Fibroblast of skin of scalp (primary cell): ENCODE measurements at regions not wholly inside any gene's neighbourhood (a gene's known extent, or its start where the extent isn't known, plus 50 kb on each side); places are given as distances from the start of the nearest gene placed in this dataset.
A peak's percentile ranks its signal among the peaks of the same experiment; 100 is the strongest.

Experiments used
- DNase-seq: peaks from one replicate; pipeline ENCODE4 v3.0.0-alpha.2; 2013

DNA sequence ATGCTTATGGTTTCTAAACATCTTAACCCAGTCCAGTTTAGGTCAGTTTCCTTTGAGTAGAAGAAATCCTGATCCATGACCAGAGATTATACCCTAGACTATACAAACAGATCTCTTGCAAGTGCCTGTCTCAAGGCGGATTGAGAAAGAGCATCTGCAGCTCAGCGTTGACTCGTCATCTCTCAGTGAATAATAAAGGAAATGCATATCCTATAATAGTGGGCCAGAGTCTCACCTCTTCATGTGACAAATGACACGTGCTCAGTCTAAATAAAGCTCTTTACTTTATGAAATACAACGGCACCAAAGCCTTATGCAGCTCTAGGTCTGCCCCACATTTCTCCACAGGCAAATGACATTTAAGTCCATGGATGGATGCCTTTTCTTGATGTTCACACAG is 179.4 kb upstream of the NR3C1 start:
- no peak for DNase-seq

DNA sequence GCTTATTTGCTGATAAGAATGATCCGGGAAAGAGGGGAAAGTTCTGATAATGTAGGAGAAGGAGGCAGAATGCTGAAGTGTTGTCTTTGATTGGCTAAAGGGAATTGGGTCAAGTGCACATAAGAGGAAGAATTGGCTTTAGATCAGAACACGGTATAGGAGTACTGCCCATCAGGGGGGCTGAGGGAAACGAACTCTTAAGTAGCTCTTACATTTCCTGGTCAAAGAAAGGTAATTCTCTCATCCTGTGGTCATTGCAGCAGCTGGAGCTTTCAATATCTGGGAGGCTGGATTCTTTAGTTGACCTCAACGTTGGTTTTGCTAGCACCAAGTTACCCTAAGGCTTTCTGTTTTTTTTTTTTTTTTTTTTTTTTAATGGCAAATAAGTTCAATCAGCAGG is 178.7 kb upstream of the NR3C1 start:
- DNase-seq: no peak

DNA sequence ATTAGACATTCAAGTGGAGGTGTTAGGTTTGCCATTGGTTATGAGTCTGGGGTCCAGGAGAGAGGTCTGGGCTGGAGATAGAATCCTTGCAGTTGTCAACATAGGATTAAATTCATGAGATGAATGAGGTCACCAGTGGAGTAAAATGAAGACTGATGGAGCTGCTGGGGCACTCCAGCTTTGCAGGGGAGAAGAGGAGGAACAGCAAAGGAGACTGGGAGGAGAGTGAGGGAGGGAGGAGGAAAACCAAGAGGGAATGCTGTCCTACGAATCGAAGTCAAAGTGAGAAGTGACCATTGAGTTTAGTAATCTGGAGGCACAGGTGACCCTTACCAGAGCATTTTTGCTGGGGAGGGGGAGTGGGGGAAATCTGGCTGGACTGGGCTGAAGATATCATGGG is 178.2 kb upstream of the NR3C1 start:
- DNase-seq: no peak

DNA sequence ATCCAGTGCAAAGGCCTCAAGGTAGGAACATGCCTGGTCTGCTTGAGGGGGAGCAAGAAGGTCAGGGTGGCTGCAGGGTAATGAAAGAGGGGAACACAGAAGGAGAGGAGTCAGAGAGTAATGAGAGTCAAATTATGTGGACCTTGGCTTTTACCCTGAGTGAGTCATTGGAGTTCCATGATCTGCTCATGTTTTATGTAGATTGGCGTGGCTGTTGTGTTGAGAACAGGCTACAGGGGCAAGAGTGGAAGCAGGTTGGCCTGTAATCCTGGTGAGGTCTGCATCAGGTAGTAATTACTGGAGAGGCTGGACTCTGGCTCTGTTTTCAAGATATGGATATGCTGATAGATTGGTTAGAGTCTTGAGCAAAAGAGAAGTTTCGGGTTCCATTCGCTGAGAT is 177.7 kb upstream of the NR3C1 start:
- DNase-seq: no peak

DNA sequence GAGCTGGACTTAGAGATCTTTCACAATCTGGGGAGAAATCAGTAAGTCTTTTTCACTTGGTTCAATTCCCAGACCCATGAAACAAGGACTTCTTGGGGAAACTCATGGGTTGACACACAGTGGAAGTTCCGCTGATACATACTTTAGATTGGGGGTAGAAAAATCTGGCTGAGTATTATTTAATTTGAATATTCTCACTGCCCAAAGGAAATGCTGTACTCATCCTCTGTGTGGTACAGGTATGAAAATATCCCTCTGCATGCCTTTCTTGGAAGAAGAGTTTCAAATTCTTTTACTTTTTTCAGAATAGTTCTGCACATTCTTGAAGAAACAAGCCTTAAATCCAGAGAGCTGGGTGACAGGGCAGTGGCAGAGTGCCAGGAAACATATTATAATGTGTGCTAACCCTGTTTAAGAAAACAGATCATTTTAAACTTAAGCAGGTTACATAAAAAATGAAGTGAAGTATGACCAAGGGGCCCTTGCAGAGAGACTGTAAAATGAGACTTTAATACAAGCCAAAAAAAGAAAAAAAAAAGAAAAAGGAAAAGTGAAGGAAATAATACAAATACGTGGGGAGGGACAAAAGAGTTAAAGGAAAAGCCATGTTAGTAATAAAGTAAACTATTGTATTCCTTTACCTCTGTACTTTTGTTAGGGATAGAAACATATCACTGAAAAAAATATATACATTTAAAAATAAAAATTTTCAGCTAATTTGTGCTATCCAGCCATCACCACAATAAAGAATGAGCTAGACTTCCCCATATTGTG is 173.4 kb upstream of the NR3C1 start:
- DNase-seq: peak; percentile 88

DNA sequence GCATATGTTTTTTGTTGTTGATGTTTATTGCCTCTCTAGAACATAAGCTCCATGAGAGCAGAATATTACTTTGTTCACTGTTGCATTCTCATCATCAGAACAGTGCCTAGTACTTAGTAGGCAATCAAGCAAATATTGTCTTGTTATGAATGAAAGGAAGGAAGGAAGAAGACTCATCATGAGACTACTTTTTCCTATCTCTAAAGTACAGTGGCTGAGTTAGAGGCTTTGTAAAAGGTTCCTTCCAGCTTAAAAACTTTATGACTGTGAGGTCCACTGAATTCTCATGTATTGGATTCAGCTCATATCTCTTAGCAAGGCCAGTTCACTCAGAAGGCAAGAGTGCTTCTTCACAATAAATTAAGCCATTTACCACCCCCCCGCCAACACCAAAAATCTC is 171.8 kb upstream of the NR3C1 start:
- no peak for DNase-seq

DNA sequence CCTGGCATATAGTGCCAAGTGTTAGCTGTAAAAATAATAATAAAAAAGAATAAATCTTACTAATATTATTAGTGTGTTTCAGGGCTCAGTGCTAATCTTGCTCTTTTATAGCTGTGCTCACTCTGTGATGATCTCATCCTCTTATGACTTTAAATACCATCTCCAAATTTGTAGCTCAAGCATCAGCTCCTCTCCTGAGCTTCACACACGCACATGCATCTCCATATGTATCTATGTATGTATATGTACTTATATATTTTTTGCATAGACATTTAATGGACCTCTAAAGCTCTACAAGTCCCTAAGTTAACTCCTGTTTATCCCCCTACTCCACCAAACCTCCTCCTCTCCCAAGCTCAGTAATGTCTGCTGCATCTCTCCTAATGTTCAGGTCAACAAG is 170.8 kb upstream of the NR3C1 start:
- no peak for DNase-seq

DNA sequence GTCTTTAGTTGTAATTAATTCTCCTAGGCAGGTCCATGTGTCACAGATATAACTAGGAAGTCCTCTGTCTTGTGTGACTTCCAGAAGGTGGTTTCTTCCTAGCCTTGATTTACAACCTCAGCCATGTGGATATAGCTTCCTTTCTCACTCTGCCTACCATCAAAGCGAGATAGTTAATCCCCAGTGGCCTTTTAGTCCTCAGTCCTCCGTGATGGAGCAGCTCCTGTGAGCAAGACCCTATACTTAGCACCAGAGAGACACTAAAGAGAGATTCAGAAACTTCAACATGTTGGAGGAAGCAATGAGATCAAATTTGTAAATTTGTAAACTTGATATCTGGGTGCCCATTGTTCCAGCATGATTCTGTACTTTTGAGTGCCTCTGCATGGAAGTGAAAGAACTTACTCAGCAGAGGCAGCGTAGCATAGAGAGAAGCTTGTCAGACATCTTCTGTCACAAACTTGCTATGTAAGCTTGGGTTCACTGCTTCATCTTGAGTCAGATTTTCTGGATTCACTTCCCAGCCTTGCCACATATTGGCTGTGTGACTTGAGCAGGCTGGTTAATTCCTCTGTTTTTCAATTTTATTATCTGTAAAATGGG is 170.2 kb upstream of the NR3C1 start:
- no peak for DNase-seq

DNA sequence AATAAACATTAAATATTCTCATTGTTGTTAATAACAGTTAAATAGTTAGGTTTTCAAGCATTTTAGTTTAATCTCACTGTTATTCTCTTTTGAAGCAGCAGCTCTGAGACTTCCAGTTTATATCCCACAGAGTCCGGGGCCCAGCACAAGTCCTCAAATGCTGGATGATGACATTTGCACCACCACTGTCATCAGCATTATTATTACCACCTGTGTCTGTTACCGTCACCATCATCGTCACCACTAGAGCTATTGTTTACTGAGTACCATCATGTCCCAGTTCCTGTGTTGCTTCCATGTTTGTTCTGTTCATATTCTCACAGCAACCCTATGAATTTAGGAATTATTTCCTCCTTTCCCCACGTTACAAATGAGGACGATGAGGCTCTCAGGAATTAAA is 169.2 kb upstream of the NR3C1 start:
- no peak for DNase-seq

DNA sequence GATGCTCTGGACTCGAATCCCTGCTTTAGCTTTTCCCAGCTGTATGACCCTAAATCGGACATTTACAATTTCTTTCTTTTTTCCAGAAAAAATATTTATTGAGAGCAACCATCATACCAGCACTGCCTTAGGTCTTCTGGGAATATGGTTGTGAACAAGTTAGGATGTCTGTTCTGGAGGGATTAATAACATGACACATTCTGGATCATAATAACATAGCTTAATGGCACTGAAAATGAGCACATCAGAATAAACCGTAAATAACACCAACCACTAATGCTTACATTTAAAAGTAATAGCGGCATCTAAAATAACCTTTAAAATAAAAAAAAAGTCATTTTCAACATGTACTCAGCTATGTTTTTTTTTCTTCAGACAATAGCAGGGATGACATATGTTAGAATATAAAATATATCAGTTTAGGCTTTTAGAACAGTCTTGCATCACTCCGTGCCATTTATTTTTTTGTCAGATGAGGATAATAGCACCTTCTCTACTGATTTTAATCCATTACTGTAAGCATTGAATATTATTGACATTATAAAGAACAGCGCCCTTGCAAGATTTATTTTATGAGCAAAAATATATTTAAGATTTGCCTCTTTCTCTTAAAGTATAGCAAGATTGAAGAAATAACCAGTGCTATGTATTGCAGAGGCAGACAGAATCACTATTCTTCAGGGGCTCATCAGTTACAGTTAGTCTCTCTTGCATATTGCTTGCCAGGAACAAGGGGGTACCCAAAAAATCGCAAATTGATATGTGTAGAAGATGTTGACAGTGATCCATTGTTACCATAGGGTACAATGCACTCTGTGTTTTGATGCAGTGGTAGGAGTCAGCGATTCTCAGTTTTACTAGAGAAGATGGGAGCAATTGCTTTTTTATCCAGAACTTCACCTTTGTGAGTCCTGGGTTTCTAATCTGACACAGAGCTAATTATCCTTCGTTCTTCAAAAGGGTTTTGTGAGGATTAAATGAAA is 168.4 kb upstream of the NR3C1 start:
- no peak for DNase-seq

DNA sequence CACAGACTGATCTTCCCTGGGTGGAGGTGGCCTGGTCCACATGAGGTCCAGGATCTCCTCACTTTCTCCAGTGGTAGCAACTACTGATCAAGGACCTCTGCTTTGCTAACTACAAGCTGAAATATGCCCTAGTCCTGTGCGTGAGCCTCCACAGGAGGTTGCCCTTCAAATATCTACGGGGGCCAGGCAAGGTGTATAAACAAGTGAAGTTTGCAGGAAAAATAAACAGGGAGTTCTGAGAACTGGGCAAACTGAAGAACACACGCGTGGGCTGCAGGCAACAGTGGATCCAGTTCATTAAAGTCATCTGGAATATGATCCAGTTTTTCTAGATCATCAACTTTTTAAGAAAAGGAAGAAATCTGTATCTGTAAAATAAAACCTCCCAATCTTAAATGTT is 167.5 kb upstream of the NR3C1 start:
- no peak for DNase-seq

DNA sequence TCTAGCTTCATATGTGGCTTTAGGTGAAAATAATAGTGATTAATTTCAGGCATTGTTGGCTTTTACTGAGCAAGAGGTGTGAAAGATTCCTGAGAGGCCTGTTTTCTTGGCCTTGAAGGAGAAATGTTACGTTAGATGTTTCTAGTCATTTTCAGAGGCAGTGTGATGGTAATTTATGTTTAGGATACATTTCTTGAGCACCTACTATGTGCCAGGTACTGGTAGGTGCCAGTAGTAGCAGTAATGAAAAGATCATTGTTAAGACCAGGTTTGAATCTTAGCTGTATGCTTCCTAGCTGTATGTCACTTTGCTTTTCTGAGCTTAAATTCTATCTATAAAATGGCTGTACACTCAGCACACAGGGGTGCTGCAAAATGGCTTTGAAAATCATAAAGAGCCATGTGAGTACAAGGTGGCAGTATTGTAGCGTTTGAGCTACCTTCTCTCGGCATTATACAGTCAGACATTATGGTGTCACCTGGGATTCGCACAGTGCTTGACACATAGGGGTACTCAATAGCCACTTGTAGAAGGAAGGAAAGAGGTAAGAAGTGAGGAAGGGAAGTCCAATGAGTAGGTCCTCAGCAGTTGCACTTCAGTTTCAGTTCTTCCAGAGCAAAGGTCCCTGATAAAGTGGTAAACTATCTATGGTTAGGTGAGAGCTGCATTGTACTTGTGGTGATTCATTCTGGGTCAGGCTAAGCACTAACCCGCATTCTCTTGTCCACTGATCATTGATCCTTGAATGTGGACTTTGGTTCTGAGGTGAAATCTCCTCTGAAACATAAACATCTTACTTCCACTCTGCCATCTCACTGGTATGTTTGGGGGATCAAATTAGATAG is 166.5 kb upstream of the NR3C1 start:
- DNase-seq: no peak

DNA sequence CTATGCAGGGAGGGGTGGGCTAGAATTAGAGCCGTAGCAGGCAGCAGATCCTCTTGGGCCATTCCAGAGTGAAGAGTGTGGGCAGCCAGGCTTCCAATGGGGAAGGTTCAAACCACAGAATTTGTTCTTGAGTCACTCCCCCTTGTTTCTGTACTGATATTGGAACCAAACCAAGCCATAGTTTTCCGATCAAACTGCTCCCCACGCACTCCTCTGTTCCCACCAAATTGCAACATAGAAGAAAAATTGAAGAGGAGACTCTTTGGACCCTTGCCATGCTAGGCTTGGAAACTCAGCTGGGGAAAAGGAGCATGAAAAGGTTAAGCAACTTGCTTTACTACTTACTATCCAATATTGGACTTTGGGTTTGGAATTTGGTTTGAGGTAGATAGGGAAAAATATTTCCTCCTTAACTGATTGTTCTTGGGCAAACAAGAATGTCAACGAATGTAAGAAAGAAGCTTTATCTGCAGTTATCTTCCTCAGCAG is 165.8 kb upstream of the NR3C1 start:
- DNase-seq: peak; percentile 67

DNA sequence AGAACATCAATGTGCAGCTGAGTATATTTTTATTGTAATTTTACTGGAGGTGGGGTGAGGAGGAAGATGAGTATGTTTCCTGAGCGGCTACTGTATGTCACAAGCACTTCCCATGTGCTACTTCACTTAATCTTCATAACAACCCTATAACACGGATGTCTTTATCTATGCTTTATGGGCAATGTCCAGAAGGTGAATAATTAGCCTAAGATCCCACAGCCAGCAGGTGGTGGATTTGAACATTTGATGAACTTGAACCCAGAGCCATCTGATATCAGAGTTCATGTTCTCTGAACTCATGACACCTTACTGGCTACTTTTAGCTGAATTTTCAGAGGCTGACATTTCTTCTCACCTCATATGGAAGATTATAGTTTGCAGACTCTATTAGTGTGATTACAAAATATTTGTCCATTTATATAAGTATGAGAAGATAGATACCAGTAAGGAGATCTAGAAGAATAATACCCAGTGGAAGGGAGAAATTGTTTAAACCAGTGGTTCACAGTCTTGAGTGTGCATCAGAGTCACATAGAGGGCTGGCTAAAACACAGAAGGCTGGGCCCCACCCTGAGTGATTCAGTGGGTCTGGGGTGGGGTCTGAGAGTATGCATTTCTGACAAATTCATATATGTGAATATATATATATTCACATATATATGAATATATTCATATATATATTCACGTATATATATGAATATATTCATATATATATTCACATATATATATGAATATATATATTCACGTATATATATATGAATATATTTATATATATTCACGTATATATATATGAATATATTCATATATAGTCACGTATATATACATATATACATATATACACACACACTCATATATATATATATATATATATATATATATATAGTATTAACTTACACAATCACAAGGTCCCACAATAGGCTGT is 164.4 kb upstream of the NR3C1 start:
- DNase-seq: no peak

DNA sequence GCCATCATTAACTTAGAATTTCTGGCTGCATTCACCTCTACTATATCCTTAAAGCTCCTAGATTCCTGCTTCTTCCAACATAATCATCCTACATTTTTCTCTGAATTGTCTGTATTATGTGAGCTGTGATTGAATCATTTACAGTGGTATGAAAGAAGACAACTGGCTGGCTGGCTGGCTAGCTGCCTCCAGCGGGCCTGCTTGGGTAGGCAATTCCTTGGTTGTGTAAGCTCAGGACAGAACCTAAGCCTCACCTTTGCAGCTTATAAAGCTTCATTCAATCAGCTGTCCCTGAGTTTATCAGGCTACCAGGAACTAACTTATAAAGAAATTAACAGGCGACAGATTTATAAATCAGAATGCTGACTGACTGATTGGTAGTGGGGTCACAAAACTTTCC is 162.7 kb upstream of the NR3C1 start:
- no peak for DNase-seq

DNA sequence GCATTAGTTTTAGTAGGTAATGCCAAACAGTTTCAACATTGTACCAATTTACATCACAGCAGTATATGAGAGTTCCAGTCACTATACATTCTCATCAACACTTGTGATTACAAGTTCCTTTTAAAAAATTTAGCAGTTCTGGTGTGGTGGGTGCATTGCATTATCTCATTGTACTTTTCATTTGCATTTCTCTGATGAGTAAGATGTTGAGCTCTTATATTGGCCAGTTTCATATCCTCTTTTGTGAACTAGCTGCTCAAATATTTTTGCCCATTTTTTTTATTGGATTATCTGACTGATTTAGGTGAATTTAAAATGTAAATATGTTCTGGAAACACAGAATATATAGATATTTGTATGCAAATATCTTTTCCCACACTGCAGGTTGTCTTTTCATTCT is 160.9 kb upstream of the NR3C1 start:
- DNase-seq: no peak

DNA sequence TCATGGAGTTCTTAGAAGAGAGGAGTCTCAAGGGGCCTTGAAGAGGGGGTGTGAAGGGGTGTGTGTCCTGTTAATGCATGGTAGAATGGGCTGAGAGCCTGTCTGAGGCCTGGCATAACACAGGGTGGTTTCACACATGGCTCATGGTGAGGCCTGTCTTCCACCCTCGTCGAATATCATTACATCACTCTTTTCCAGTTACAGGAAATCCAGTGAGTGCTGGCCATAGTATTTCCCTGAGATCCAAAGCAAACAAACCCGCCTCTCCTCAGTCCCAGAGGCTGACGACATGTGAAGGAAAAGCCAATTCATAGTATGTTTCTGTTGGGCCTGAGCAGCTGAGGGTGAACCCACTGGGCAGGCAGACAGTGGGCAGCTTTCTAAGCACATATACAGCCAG is 159.4 kb upstream of the NR3C1 start:
- peak; percentile 89 for DNase-seq

DNA sequence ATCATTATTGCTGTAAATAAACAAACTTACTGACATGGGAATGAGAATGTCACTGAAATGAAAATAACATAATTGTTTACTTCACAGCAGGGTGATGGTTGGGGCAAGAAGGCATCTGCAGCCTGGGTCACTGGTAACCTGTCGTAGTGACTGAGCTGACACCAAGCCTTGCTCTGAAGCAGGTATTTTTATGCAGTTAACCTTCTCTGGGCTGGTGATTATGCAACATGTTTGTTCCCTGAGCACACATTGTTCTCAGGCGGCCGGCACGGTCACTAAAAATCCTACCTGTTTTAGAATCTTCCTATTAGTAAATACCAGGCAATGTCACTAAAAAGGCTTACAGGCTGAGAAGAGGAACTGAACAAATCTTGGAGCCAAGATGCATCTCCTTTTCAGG is 157.7 kb upstream of the NR3C1 start:
- no peak for DNase-seq

DNA sequence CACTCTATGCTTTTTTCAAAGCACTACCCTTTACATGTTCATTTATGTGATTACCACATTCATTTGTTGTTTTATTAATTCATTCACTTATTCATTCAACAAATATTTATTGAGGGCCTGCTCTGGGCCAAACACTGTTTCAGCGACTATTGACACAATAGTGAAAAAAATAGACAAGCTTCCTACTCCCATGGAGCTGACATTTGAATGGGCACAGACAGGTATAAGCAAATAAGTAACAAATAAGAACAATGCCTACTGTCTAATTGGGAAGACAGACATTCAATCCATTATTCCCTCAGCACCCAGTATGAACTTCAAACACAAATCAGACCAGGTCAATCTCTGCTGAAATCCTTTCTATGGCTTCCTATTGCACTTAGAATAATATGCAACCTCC is 156.9 kb upstream of the NR3C1 start:
- DNase-seq: no peak

DNA sequence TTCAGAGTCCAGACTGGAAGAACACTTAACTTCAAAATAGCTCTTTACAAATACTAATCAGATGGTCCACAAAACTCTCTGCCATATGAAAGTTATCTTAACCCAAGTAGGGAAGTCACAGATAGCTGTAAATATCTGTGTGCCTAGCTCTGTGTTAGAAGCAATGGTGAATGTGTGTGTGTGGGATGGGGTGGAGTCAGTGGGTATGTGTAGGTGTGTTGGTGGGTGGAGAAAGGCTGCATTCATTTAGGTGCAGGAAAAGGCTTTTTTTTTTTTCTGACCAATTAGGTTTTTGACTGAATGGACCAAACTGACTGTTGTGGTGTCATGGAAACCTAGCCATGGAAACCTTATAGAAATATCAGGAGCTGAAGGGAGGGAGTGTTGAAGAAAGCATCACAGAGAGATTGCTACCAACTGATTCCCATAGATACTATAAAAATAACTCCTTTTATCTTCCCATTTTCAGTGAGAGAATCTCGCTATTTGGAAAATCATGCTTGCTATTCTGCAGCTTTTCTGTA is 156.2 kb upstream of the NR3C1 start:
- no peak for DNase-seq

DNA sequence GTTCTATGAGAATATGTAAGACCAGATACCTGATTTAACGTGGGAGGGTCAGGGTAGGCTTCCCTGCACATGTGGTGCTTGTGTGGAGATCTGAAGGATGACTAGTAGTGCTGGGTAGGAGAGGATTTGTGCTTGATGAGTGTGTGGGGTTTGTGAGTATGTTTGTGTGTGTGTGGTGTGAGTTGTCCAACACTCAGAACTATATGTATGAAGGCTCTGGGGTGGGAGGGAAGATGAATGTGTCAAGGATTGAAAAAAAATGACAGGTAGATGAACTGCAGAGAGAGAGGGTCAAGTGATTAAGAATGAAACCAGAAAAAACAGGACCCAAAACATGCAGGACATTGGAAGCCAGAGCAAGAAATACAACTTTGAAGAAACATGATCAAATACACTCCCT is 154.6 kb upstream of the NR3C1 start:
- DNase-seq: no peak
